IPS-15b (cell line): ENCODE measurements at regions not wholly inside any gene's neighbourhood (a gene's known extent, or its start where the extent isn't known, plus 50 kb on each side); places are given as distances from the start of the nearest gene placed in this dataset.

ENCODE experiments used
- H3K27me3 ChIP-seq: one replicate; pipeline ENCODE4 v1.6.1; 2013; ENCODE audit warnings: low read length; ENCODE audit not compliant: control insufficient read depth, insufficient read depth
- H3K36me3 ChIP-seq: one replicate; pipeline ENCODE4 v1.6.1; 2013; ENCODE audit warnings: low read length; ENCODE audit not compliant: control insufficient read depth, insufficient read depth
- H3K4me1 ChIP-seq: one replicate; pipeline ENCODE4 v1.6.1; 2013; ENCODE audit warnings: mild to moderate bottlenecking, low read length; ENCODE audit not compliant: control insufficient read depth, insufficient read depth
- H3K4me3 ChIP-seq: one replicate; pipeline ENCODE4 v1.5.1; 2013; ENCODE audit warnings: low read depth, low read length
- H3K9ac ChIP-seq: one replicate; pipeline ENCODE4 v1.6.1; 2013; ENCODE audit warnings: low read depth, mild to moderate bottlenecking, low read length
- H3K9me3 ChIP-seq: one replicate; pipeline ENCODE4 v1.6.1; 2013; ENCODE audit warnings: mild to moderate bottlenecking, low read length; ENCODE audit not compliant: control insufficient read depth, insufficient read depth

GRCh38 chr1:164363980-164364379, 195.0 kb upstream of the PBX1 start:
- Histone ChIP-seq H3K36me3 (no peaks in the 10 kb centered on the region), H3K4me1 (no peaks in the 10 kb centered on the region), H3K9me3 (no peaks in the 10 kb centered on the region), H3K9ac (no peak overlapping the region), H3K27me3 (no peaks in the 10 kb centered on the region), H3K4me3 (no peak overlapping the region)

GRCh38 chr1:164366014-164366413, 193.0 kb upstream of the PBX1 start:
- Histone ChIP-seq H3K9ac (no peak overlapping the region), H3K36me3 (no peaks in the 10 kb centered on the region), H3K27me3 (no peaks in the 10 kb centered on the region), H3K9me3 (no peaks in the 10 kb centered on the region), H3K4me1 (no peaks in the 10 kb centered on the region), H3K4me3 (no peak overlapping the region)

- Histone ChIP-seq H3K4me1 (peaks cover 3% of the 10 kb centered on the region), H3K9ac (no peak overlapping the region), H3K27me3 (no peaks in the 10 kb centered on the region), H3K4me3 (no peak overlapping the region), H3K36me3 (no peaks in the 10 kb centered on the region), H3K9me3 (no peaks in the 10 kb centered on the region)
Observed at GRCh38 chr1:164369698-164370365, 189.2 kb upstream of the PBX1 start.

- no peaks in the 10 kb centered on the region for H3K27me3 ChIP-seq
- no peak overlapping the region for H3K9ac ChIP-seq
- no peak overlapping the region for H3K4me3 ChIP-seq
- no peaks in the 10 kb centered on the region for H3K9me3 ChIP-seq
- H3K36me3 ChIP-seq: no peaks in the 10 kb centered on the region
- H3K4me1 ChIP-seq: no peaks in the 10 kb centered on the region
Observed at GRCh38 chr1:164380893-164381292, 178.1 kb upstream of the PBX1 start.

GRCh38 chr1:164382384-164382783, 176.6 kb upstream of the PBX1 start:
- no peaks in the 10 kb centered on the region for H3K9me3 ChIP-seq
- H3K27me3 ChIP-seq: no peaks in the 10 kb centered on the region
- no peak overlapping the region for H3K4me3 ChIP-seq
- no peaks in the 10 kb centered on the region for H3K4me1 ChIP-seq
- H3K36me3 ChIP-seq: no peaks in the 10 kb centered on the region
- H3K9ac ChIP-seq: no peak overlapping the region

GRCh38 chr1:164384262-164384661, 174.7 kb upstream of the PBX1 start:
- Histone ChIP-seq H3K36me3 (no peaks in the 10 kb centered on the region), H3K9ac (no peak overlapping the region), H3K4me1 (no peaks in the 10 kb centered on the region)

GRCh38 chr1:164417016-164417704, 141.8 kb upstream of the PBX1 start:
- Histone ChIP-seq H3K4me3 (no peak overlapping the region), H3K27me3 (no peaks in the 10 kb centered on the region), H3K36me3 (no peaks in the 10 kb centered on the region), H3K9me3 (no peaks in the 10 kb centered on the region), H3K9ac (no peak overlapping the region), H3K4me1 (peaks cover 12% of the 10 kb centered on the region)

More at GRCh38 chr1:164384262-164384661, 174.7 kb upstream of the PBX1 start:
- Histone ChIP-seq H3K9me3 (no peaks in the 10 kb centered on the region), H3K4me3 (no peak overlapping the region), H3K27me3 (no peaks in the 10 kb centered on the region)

GRCh38 chr1:164423136-164423535, 135.8 kb upstream of the PBX1 start:
- Histone ChIP-seq H3K4me1 (peaks cover 13% of the 10 kb centered on the region), H3K27me3 (no peaks in the 10 kb centered on the region), H3K9me3 (no peaks in the 10 kb centered on the region), H3K4me3 (no peak overlapping the region), H3K36me3 (no peaks in the 10 kb centered on the region), H3K9ac (no peak overlapping the region)

- H3K4me3 ChIP-seq: no peak overlapping the region
- no peaks in the 10 kb centered on the region for H3K9me3 ChIP-seq
- no peaks in the 10 kb centered on the region for H3K4me1 ChIP-seq
- H3K9ac ChIP-seq: no peak overlapping the region
- no peaks in the 10 kb centered on the region for H3K36me3 ChIP-seq
- H3K27me3 ChIP-seq: no peaks in the 10 kb centered on the region
Observed at GRCh38 chr1:164433141-164433817, 125.7 kb upstream of the PBX1 start.

- no peaks in the 10 kb centered on the region for H3K27me3 ChIP-seq
- H3K4me3 ChIP-seq: no peak overlapping the region
- no peaks in the 10 kb centered on the region for H3K4me1 ChIP-seq
- H3K36me3 ChIP-seq: no peaks in the 10 kb centered on the region
- H3K9ac ChIP-seq: no peak overlapping the region
- H3K9me3 ChIP-seq: no peaks in the 10 kb centered on the region
Observed at GRCh38 chr1:164433818-164434170, 125.2 kb upstream of the PBX1 start.

- Histone ChIP-seq H3K9me3 (no peaks in the 10 kb centered on the region), H3K27me3 (no peaks in the 10 kb centered on the region), H3K9ac (no peak overlapping the region), H3K4me1 (peaks cover 6% of the 10 kb centered on the region), H3K36me3 (no peaks in the 10 kb centered on the region), H3K4me3 (no peak overlapping the region)
Observed at GRCh38 chr1:164440232-164440631, 118.8 kb upstream of the PBX1 start.

- H3K9ac ChIP-seq: no peak overlapping the region
- H3K4me1 ChIP-seq: peaks cover 6% of the 10 kb centered on the region
- H3K4me3 ChIP-seq: no peak overlapping the region
- no peaks in the 10 kb centered on the region for H3K9me3 ChIP-seq
- no peaks in the 10 kb centered on the region for H3K27me3 ChIP-seq
- H3K36me3 ChIP-seq: no peaks in the 10 kb centered on the region
Observed at GRCh38 chr1:164443166-164443565, 115.8 kb upstream of the PBX1 start.
